Bone marrow (tissue), 2 donors: ENCODE measurements at regions not wholly inside any gene's neighbourhood (a gene's known extent, or its start where the extent isn't known, plus 50 kb on each side); places are given as distances from the start of the nearest gene placed in this dataset.

ENCODE experiments used
- DNase-seq, 2 donors: peaks; one replicate each; lab custom pipeline; 2025; lab: John Stamatoyannopoulos, UW

DNA sequence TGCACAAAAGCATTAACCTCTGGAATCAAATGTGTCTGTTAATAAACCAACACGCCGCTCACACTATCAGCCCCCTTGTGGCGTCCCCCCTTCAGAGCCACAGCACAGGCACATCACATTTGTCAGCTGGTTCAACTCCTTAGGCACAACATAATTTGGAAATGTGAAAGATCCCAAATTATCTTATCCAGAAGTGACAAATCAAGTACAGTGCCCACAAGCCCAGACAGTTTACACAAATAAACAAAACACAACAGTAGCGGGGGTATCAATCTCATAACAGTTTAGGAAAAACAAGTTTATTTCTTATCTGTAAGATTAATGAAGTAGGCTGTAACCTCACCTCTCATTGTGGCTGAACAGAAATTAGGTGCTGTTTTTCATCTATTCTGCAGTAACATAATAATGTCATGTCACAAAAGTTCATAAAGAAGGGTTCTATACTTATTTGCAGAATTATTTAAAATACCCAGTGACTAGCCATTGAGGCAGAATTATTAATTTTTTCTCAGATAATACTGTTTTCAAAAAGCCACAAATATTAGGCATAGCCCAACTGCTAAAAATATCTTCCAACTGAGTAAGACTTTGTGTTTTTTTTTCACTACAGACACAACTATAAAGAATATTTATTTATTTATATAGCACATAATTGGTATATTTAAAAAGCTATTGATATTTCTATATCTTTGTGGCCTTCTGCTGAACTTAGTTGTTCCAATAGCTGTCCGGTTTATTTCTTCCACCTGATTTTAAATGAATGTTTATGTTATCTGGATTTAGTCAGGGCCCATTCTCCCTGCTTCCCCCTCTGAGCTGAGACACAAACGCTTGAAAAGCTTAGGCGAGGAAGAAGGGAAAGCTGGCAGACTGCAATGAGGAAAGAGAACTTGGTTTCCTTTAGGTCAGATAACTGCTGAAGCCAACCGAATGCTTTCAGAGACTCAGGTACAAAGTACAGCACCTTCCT is 214.7 kb downstream of the QDPR start:
- DNase-seq, result no peak

DNA sequence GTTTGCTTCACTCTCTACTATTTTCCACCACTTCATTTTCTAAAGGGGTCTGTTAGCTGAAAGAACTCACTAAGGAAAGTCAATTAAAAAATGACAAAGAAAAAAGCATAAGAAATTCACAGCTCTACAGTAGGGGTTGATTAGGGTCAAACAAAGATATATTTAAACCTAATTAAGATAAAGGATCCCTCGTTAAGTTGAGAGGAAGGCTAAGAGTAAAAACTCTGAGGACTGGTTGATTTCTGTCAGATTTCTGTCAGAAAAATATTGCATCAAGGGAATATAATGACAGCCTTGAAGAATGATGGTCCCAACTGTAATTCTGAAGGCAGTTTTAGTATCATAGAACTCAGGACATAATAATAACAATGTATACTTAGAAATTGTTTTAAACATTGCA is 218.0 kb downstream of the QDPR start:
- no peak for DNase-seq

- DNase-seq, result no peak
Observed at GRCh38 chr4:17288151-17288550, 223.7 kb downstream of the QDPR start.

DNA sequence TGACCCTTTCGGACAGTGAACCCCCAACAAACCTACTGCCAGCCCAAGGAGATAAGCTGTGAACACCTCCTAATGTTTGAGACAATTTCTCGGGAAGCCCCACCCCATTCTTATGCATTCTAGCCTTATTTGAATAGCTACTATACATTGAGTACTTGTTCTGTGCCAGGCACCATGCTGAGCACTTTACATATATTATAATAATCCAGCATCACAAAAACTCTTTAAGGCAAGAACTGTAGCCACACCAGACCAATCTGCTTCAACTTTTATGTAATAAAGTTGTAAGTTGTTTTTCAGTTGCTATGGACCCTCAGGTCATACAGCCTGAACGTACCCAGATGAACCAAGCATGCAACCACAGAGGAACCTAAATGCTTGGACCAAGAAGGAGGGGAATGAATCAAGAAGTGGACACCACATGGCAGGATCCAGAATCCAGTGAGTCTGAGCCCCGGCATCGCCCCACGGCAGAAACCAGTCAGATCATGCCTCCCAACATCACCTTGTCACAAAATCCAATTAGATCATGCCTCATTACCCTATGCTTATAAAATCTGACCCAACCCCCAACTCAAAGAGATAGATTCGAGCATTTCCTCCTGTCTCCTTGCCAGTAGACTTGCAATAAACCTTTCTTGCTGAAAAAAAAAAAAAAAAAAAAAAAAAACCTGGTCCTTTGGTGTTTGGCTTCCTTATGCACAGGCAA is 225.0 kb downstream of the QDPR start:
- no peak for DNase-seq

DNA sequence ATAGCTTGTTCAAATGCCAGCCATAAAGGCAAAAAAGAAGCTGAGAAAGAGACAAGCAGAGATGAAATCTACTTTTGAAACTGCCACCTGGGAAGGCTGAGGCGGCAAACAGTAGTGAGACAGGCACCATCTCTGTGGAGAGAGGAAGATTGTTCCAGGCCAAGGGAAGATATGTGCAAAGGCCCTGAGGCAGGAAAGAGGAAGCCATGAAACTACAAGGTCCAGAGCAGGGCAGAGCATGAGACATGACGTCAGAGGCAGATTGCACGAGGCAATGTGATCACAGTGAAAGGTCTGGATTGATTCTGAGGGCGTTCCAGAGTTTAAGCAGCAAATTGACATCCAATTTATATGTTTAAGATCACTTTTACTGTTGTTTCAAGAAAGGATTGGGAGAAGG is 226.1 kb downstream of the QDPR start:
- DNase-seq, result no peak

- DNase-seq, result no peak
Observed at GRCh38 chr4:17284323-17285175, 227.3 kb downstream of the QDPR start.

DNA sequence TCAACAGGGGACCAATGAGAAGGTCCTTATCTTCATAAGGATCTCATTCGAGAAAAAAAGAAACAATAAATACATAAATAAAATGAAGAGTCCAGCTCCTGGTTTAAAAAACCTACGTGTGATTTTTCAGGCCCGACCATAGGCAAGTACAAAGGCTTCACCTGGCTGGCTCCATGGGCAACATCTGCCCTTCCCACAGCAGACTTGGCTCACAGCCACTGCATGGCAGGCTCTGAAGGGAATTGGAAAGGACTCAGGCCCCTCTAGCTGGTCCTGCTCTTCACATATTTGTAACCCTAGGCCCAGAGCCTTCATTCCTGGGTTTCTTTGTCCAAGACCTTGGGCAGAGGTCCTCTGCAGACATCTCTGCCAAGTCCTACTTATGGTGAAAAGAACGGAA is 228.1 kb downstream of the QDPR start:
- no peak for DNase-seq

GRCh38 chr4:17283251-17283650 is 228.6 kb downstream of the QDPR start:
- DNase-seq, result no peak

GRCh38 chr4:17280261-17281018 is 231.4 kb downstream of the QDPR start:
- DNase-seq, result no peak

- DNase-seq, result no peak
Observed at GRCh38 chr4:17276776-17277175, 235.1 kb downstream of the QDPR start.

DNA sequence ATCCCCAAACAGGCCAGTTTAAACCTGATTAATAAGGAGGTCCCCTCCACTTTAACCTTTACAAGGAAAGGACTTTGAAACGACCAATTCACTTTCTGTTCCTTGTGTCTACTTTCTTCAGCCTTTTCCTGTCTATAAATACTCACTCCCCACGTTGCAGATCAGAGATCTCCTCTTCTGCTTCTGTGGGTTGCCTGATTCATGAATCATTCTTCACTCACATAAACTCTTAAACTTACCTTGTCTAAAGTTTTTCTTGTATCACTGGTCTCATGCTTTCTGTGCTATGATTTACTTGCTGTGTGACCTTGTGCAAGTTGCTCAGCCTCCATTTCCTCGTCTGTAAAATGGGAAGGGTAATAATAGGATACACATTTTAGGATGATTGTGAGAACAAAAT is 236.1 kb downstream of the QDPR start:
- no peak for DNase-seq

DNA sequence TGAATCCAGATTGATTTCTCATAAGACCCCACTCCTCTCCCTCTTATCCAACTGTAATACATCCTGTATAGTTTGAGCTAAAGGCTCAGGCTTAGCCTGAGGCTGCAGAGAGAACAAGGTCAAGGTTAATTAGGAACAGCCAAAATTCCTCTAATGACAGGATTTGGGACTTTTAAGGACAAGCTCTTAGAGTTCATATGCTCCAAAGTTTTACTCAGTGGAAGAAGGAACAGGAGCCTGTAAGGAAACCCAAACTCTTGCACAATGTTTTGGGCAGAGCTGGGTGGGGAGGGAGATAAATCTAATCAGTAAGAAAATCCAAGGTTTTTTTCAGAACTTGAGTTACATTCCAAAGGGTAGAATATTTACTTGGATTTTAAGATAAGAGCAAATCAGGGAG is 238.8 kb downstream of the QDPR start:
- no peak for DNase-seq

DNA sequence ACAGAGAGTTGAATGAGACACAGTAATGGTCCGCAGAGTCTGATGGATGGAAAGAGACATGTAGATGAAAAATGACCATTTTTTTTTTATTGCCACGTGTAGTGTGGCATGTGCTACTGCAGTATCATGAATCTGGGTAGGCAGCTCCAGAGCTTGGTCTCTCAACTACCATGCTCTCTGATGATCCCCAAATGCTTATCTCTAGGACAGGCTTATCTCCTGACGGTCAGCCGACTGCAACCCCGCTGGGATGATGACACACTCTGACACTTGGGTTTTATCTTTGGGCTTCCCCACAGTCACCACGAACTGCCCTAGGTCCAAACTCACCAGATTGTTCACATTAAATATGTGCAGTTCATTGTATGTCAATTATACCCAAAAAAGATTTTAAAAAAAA is 239.7 kb downstream of the QDPR start:
- no peak for DNase-seq

DNA sequence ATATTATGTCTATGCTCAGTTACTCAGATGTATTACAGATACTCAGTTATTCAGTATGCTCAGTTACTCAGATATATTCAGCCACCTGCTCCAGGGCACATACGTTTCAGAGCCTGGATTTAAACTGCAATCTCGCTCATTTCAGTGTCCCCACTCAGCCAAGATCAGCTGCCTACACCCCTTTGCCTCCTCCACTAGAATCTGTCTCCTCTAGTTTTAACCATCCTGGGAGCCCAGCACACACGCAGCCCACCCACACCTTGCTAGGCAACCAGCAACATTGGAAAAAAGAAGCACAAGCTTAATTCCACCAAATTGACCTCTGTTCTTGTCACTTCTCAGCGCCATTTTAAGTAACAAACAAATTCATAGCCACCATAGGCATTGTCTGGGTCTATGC is 246.2 kb downstream of the QDPR start:
- no peak for DNase-seq

- DNase-seq, result no peak
Observed at GRCh38 chr4:17265139-17265538, 246.8 kb downstream of the QDPR start.

- DNase-seq, result no peak
Observed at GRCh38 chr4:17260166-17260907, 251.6 kb downstream of the QDPR start.

DNA sequence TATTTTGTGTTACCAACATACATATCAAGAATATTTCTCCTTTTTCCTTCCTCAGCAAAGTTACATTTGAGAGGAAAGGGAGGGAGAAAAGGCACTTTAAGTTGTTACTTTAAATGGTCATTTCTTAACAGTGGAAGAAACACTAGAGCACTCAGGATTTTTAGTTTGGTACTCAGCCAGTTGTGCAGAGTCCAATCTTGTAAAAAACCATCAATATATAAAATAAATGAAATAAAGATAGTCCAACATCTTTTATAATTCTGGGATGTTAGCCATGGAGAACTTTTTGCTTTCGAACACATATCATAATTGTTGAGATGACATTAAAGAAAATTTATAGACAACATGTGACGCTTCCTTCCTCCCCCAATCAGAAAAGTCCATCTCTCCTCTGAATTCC is 253.8 kb downstream of the QDPR start:
- DNase-seq, result no peak

DNA sequence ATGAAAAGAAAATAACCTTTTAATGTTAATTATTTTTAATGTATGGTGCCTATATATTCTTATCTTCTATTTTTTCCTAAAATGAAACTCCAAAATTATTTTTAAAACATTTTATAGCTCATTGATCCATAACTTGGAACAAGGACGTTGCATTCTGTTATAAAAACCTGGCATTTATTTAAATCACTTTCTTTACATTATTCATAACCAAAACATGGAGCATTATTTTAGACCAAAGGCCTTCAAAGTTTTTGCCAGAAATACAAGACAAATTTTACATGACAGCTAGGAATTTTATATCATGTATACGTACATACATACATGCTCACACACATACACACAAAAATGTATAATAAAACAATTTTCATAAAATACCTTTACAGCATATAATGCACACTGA is 259.8 kb downstream of the QDPR start:
- no peak for DNase-seq

DNA sequence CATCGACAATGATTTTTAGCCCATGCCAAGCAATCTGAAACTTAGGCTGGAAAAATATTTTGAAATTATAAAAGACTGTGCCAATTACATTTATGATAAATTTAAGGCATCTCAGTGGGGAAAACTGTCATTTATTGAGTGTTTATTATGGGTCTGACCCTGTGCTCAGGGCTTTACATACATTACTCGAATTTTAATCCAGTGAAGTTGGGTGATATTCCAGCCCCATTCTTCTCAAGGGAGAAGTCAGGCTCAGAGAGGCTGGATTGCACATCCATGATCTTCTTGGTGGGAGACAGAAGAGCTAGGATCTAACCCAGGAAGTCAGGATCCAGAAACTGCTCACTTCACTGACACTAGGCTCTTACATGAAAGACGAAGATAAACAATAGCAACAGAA is 260.8 kb downstream of the QDPR start:
- DNase-seq, result no peak

DNA sequence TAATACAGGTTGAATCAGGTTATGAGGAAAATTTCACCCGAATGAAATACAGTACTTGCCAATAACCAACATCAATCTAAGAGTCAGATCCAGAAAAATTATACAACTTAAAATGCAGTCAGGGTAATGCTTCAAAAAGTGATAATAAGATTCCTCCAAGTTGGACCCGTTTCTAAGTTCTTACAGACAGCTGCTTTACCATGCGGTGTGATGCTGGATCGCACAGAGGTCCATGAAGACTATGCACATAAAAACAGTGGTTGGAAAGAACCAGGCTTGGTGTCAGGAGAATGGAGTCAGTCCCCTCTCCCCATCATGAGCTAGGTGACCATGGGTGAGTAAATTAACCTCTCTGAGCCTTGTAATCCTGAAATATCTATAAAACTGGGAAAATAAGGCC is 261.3 kb downstream of the QDPR start:
- no peak for DNase-seq

DNA sequence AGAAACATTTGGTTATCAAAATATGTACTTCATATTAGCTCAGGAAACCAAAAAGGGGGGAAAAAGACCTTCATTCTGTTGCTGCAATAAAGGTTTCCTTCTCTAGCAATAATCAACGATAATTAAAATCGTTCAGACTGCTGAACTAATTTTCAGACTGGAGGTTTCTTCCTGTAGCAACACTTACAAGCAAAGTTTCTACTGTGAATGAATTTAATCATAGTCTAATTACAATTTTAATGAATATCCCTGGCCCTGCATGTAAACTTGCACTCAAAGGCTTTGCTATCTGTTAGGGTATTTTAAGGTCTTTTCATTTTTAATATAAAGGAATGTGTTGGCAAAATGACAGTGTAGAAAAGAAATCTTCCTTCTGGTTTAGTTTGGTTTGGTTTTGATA is 265.2 kb downstream of the QDPR start:
- no peak for DNase-seq
